ENCODE measurements at regions not wholly inside any gene's neighbourhood (a gene's known extent, or its start where the extent isn't known, plus 50 kb on each side); places are given as distances from the start of the nearest gene placed in this dataset.

- no peak for TF ChIP-seq ZNF609 (CRISPR knock-in tag; IDR thresholded peaks at IDR 0.05; ENCODE audit: borderline replicate concordance)
- TF ChIP-seq ZNF556 (CRISPR knock-in tag; IDR thresholded peaks at IDR 0.05; ENCODE audit: borderline replicate concordance) = no peak
Observed at GRCh38 chr11:13160346-13160745, 117.2 kb upstream of the BMAL1 start (continued).

GRCh38 chr11:13160806-13161205, 116.8 kb upstream of the BMAL1 start:
- H3K4me2 ChIP-seq (ENCODE audit: low read depth, low read length) = no peak overlapping the region
- no peak for DNase-seq (ENCODE audit: low spot score)
- ATAC-seq = no peak
- no peaks in the 10 kb centered on the region for H3K36me3 ChIP-seq (replicated peaks in 1 of 2; ENCODE audit: control insufficient read depth in 1 of 2, insufficient read depth in 2 of 2, low read length in 2 of 2)
- intact Hi-C loops (cut with micrococcal nuclease; ENCODE audit: unreplicated experiment) = no loop called here
- H2AFZ ChIP-seq (ENCODE audit: low read length) = no peak overlapping the region
- H3K4me1 ChIP-seq (ENCODE audit: insufficient read depth, low read length) = peaks cover 8% of the 10 kb centered on the region; the same call in 1 of the 2 replicates
- BruUV-seq (replicated peaks) = no TSS peak
- H3K79me2 ChIP-seq (ENCODE audit: insufficient read depth, low read length) = no peaks in the 10 kb centered on the region
- ChIA-PET CTCF (ENCODE audit: low intra/inter-chr PET ratio, low total read pairs) (no interaction called here), POLR2A (no interaction called here)
- no peak for FAIRE-seq
- no peaks in the 10 kb centered on the region; a peak in 3 of 5 replicates for H3K27me3 ChIP-seq (ENCODE audit: control insufficient read depth in 1 of 2, insufficient read depth in 2 of 2, low read length in 2 of 2)
- H3K9ac ChIP-seq (ENCODE audit: insufficient read depth, low read depth, low read length) = no peak overlapping the region
- no peak overlapping the region for H3K27ac ChIP-seq (ENCODE audit: extremely low read length, insufficient read depth, low read length)
- H3K4me3 ChIP-seq (replicated peaks in 1 of 3; ENCODE audit: insufficient read depth in 1 of 3, low read depth in 2 of 3, low read length in 3 of 3) = no peak overlapping the region
- in situ Hi-C loops (cut with HindIII; ENCODE audit: extremely low pct_ligation_motif_present, low pct_unique_long_range_greater_than_20kb) = no loop called here
- no peaks in the 10 kb centered on the region for H3K9me3 ChIP-seq (ENCODE audit: low read length)
- H4K20me1 ChIP-seq (ENCODE audit: insufficient read depth, low read length) = no peaks in the 10 kb centered on the region
- 32% methylated on average over 4 of the region's 4 CpGs for WGBS (ENCODE audit: low lambda C conversion rate)
- no peak for TF ChIP-seq GATAD2A (CRISPR knock-in tag; IDR thresholded peaks at IDR 0.05)
- no peak for TF ChIP-seq ZNF75D (CRISPR knock-in tag; IDR thresholded peaks at IDR 0.05; ENCODE audit: borderline replicate concordance)
- TF ChIP-seq ZMAT5 (CRISPR knock-in tag; IDR thresholded peaks at IDR 0.05; ENCODE audit: borderline replicate concordance, low read depth) = no peak
- TF ChIP-seq AGO2 (optimal IDR thresholded peaks at IDR 0.05; ENCODE audit: low read depth, low read length) = no peak
- no peak for TF ChIP-seq ZNF850 (CRISPR knock-in tag; conservative IDR thresholded peaks at IDR 0.05)
- no peak for TF ChIP-seq HNF1A (IDR thresholded peaks at IDR 0.05; ENCODE audit: low read depth)
- no peak for TF ChIP-seq HNF1A (CRISPR knock-in tag; IDR thresholded peaks at IDR 0.05; ENCODE audit: borderline replicate concordance)
- no peak for TF ChIP-seq SNRNP70 (IDR thresholded peaks at IDR 0.05; ENCODE audit: low read depth, low read length)
- no peak for TF ChIP-seq MIXL1 (CRISPR knock-in tag; IDR thresholded peaks at IDR 0.05)
- TF ChIP-seq ZNF691 (CRISPR knock-in tag; IDR thresholded peaks at IDR 0.05; ENCODE audit: borderline replicate concordance, low read depth) = no peak
- no peak for TF ChIP-seq RNF2 (conservative IDR thresholded peaks at IDR 0.05; ENCODE audit: low read depth)
- no peak for TF ChIP-seq TCF7 (IDR thresholded peaks at IDR 0.05; ENCODE audit: low read depth)
- no peak for TF ChIP-seq SNAPC2 (CRISPR knock-in tag; IDR thresholded peaks at IDR 0.05)

All from HepG2 (cell line).